Activated CD4-positive, alpha-beta T cell treated with anti-CD3 and anti-CD28 coated beads for 36 hours (primary cell): ENCODE measurements at regions not wholly inside any gene's neighbourhood (a gene's known extent, or its start where the extent isn't known, plus 50 kb on each side); places are given as distances from the start of the nearest gene placed in this dataset.

Source experiments
- ATAC-seq: fragments of 200-7000 bp; cut with Tn5 transposase; one replicate; pipeline ENCODE4 v1.10.0; 2021; ENCODE audit warnings: mild to moderate bottlenecking, moderate library complexity
- CTCF ChIA-PET: fragments of 350-600 bp; sonication (Branson Sonifier 250); formaldehyde crosslinking; loops from one replicate; lab custom pipeline; 2021; ENCODE audit warnings: antibody characterized with exemption; lab: Charles Lee
- POLR2A ChIA-PET: fragments of 350-600 bp; sonication (Branson Sonifier 250); formaldehyde crosslinking; loops from one replicate; lab custom pipeline; 2021; ENCODE audit warnings: antibody characterized with exemption, inconsistent platforms; lab: Charles Lee
- DNase-seq: peaks from one replicate; pipeline ENCODE4 v3.0.0-alpha.2; 2020
- H3K27ac Mint-ChIP-seq: one replicate; pipeline ENCODE4 v1.8.0; 2021; ENCODE audit warnings: mixed read lengths
- H3K27me3 Mint-ChIP-seq: one replicate; pipeline ENCODE4 v1.8.0; 2021; ENCODE audit warnings: mixed read lengths
- H3K36me3 Mint-ChIP-seq: one replicate; pipeline ENCODE4 v1.8.0; 2021; ENCODE audit warnings: low read depth, mixed read lengths
- H3K4me1 Mint-ChIP-seq: one replicate; pipeline ENCODE4 v1.8.0; 2021; ENCODE audit warnings: mixed read lengths
- H3K4me3 Mint-ChIP-seq: one replicate; pipeline ENCODE4 v1.8.0; 2021; ENCODE audit warnings: mild to moderate bottlenecking, moderate library complexity, mixed read lengths
- H3K9me3 Mint-ChIP-seq: one replicate; pipeline ENCODE4 v1.8.0; 2021; ENCODE audit warnings: low read depth, mixed read lengths
- intact Hi-C, 2 experiments: fragments of 100-400 bp; cut with DNase I in 1 of 2; cut with micrococcal nuclease in 1 of 2; formaldehyde crosslinking; loops; one replicate each; pipeline versions ENCODE4 v1.14.2 to v1.15.1; 2022 to 2024; cut with DNase I, micrococcal nuclease

GRCh38 chr4:54386042-54386669 is 157.1 kb downstream of the PDGFRA start:
- Mint-ChIP-seq H3K4me3 (no peak overlapping the region), H3K4me1 (no peaks in the 10 kb centered on the region), H3K27me3 (peaks cover 4% of the 10 kb centered on the region), H3K9me3 (peaks cover 5% of the 10 kb centered on the region), H3K27ac (no peak overlapping the region), H3K36me3 (no peaks in the 10 kb centered on the region)
- DNase-seq, result no peak
- intact Hi-C loops, result loop anchor here in 1 of 2 experiments (10.0 kb wide), 2 partner anchors 61 to 579 kb away; no protein-coding TSS in a partner anchor
- POLR2A ChIA-PET, result no interaction called here
- no peak for ATAC-seq
- CTCF ChIA-PET, result interaction anchor here (0.7 kb wide), 1 partner anchor 1520 kb away, joined by 3 read pairs; no protein-coding TSS in a partner anchor

GRCh38 chr4:54386693-54387092 is 157.6 kb downstream of the PDGFRA start:
- Mint-ChIP-seq H3K27ac (no peak overlapping the region), H3K4me3 (no peak overlapping the region), H3K9me3 (peaks cover 5% of the 10 kb centered on the region), H3K27me3 (peaks cover 7% of the 10 kb centered on the region), H3K36me3 (no peaks in the 10 kb centered on the region), H3K4me1 (no peaks in the 10 kb centered on the region)
- CTCF ChIA-PET, result no interaction called here
- ATAC-seq, result no peak
- no peak for DNase-seq
- intact Hi-C loops, result loop anchor here in 1 of 2 experiments (10.0 kb wide), 2 partner anchors 62 to 578 kb away; no protein-coding TSS in a partner anchor
- POLR2A ChIA-PET, result no interaction called here

GRCh38 chr4:54390670-54391069 is 161.6 kb downstream of the PDGFRA start:
- intact Hi-C loops, result no loop called here
- Mint-ChIP-seq H3K4me1 (no peaks in the 10 kb centered on the region), H3K36me3 (no peaks in the 10 kb centered on the region), H3K27me3 (peaks cover 3% of the 10 kb centered on the region), H3K4me3 (no peak overlapping the region), H3K9me3 (peaks cover 5% of the 10 kb centered on the region), H3K27ac (no peak overlapping the region)
- ChIA-PET CTCF (no interaction called here), POLR2A (no interaction called here)
- ATAC-seq (no peak), DNase-seq (no peak)

GRCh38 chr4:54391104-54391503 is 162.0 kb downstream of the PDGFRA start:
- DNase-seq (no peak), ATAC-seq (no peak)
- no peaks in the 10 kb centered on the region for H3K4me1 Mint-ChIP-seq
- intact Hi-C loops, result no loop called here
- H3K36me3 Mint-ChIP-seq, result no peaks in the 10 kb centered on the region
- H3K27ac Mint-ChIP-seq, result no peak overlapping the region
- H3K4me3 Mint-ChIP-seq, result no peak overlapping the region
- ChIA-PET CTCF (no interaction called here), POLR2A (no interaction called here)
- H3K9me3 Mint-ChIP-seq, result peaks cover 5% of the 10 kb centered on the region
- H3K27me3 Mint-ChIP-seq, result peaks cover 3% of the 10 kb centered on the region

- H3K4me3 Mint-ChIP-seq, result no peak overlapping the region
- H3K27me3 Mint-ChIP-seq, result peaks cover 5% of the 10 kb centered on the region
- H3K4me1 Mint-ChIP-seq, result no peaks in the 10 kb centered on the region
- H3K36me3 Mint-ChIP-seq, result no peaks in the 10 kb centered on the region
- intact Hi-C loops, result no loop called here
- H3K9me3 Mint-ChIP-seq, result peaks cover 5% of the 10 kb centered on the region
- ChIA-PET POLR2A (no interaction called here), CTCF (no interaction called here)
- no peak overlapping the region for H3K27ac Mint-ChIP-seq
- DNase-seq, result no peak
- ATAC-seq, result no peak
Measured at GRCh38 chr4:54392479-54392878, 163.4 kb downstream of the PDGFRA start.

- Mint-ChIP-seq H3K4me3 (no peak overlapping the region), H3K27me3 (peaks cover 5% of the 10 kb centered on the region), H3K9me3 (peaks cover 5% of the 10 kb centered on the region), H3K4me1 (no peaks in the 10 kb centered on the region), H3K36me3 (no peaks in the 10 kb centered on the region), H3K27ac (no peak overlapping the region)
- ChIA-PET CTCF (interaction anchor here (0.5 kb wide), 1 partner anchor 1407 kb away, joined by 3 read pairs; no protein-coding TSS in a partner anchor), POLR2A (no interaction called here)
- ATAC-seq (no peak), DNase-seq (no peak)
- intact Hi-C loops, result no loop called here
Measured at GRCh38 chr4:54393243-54393642, 164.2 kb downstream of the PDGFRA start.

GRCh38 chr4:54395013-54395527 is 166.0 kb downstream of the PDGFRA start:
- ChIA-PET CTCF (no interaction called here), POLR2A (no interaction called here)
- Mint-ChIP-seq H3K27me3 (peaks cover 5% of the 10 kb centered on the region), H3K4me1 (no peaks in the 10 kb centered on the region), H3K27ac (no peak overlapping the region), H3K9me3 (no peaks in the 10 kb centered on the region), H3K36me3 (no peaks in the 10 kb centered on the region), H3K4me3 (no peak overlapping the region)
- intact Hi-C loops, result no loop called here
- ATAC-seq, result no peak
- no peak for DNase-seq

GRCh38 chr4:54400188-54400587 is 171.1 kb downstream of the PDGFRA start:
- CTCF ChIA-PET, result no interaction called here
- no peak for ATAC-seq
- Mint-ChIP-seq H3K27ac (no peak overlapping the region), H3K36me3 (no peaks in the 10 kb centered on the region), H3K4me1 (no peaks in the 10 kb centered on the region), H3K9me3 (no peaks in the 10 kb centered on the region), H3K27me3 (peaks cover 2% of the 10 kb centered on the region), H3K4me3 (no peak overlapping the region)
- POLR2A ChIA-PET, result no interaction called here
- intact Hi-C loops, result no loop called here
- DNase-seq, result no peak

GRCh38 chr4:54400802-54401201 is 171.7 kb downstream of the PDGFRA start:
- Mint-ChIP-seq H3K9me3 (no peaks in the 10 kb centered on the region), H3K27ac (no peak overlapping the region), H3K4me1 (no peaks in the 10 kb centered on the region), H3K36me3 (no peaks in the 10 kb centered on the region), H3K4me3 (no peak overlapping the region), H3K27me3 (peaks cover 2% of the 10 kb centered on the region)
- ATAC-seq, result no peak
- ChIA-PET CTCF (no interaction called here), POLR2A (no interaction called here)
- intact Hi-C loops, result no loop called here
- no peak for DNase-seq

- H3K4me3 Mint-ChIP-seq, result no peak overlapping the region
- ATAC-seq, result no peak
- no peaks in the 10 kb centered on the region for H3K4me1 Mint-ChIP-seq
- H3K9me3 Mint-ChIP-seq, result no peaks in the 10 kb centered on the region
- H3K27ac Mint-ChIP-seq, result no peak overlapping the region
- intact Hi-C loops, result no loop called here
- no peaks in the 10 kb centered on the region for H3K27me3 Mint-ChIP-seq
- ChIA-PET POLR2A (interaction anchor here (0.6 kb wide), 1 partner anchor 274 kb away, joined by 3 read pairs; no protein-coding TSS in a partner anchor), CTCF (interaction anchor here (0.6 kb wide), 1 partner anchor 613 kb away, joined by 3 read pairs; no protein-coding TSS in a partner anchor)
- H3K36me3 Mint-ChIP-seq, result no peaks in the 10 kb centered on the region
- DNase-seq, result no peak
Measured at GRCh38 chr4:54402880-54403480, 173.9 kb downstream of the PDGFRA start.

- Mint-ChIP-seq H3K27me3 (peaks cover 2% of the 10 kb centered on the region), H3K9me3 (no peaks in the 10 kb centered on the region), H3K27ac (no peak overlapping the region), H3K4me1 (no peaks in the 10 kb centered on the region), H3K4me3 (no peak overlapping the region), H3K36me3 (no peaks in the 10 kb centered on the region)
- no peak for ATAC-seq
- ChIA-PET POLR2A (no interaction called here), CTCF (interaction anchor here (0.6 kb wide), 1 partner anchor 614 kb away, joined by 3 read pairs; no protein-coding TSS in a partner anchor)
- no peak for DNase-seq
- intact Hi-C loops, result no loop called here
Measured at GRCh38 chr4:54403700-54404453, 174.8 kb downstream of the PDGFRA start.
